Amniotic stem cell (primary cell): ENCODE measurements at regions not wholly inside any gene's neighbourhood (a gene's known extent, or its start where the extent isn't known, plus 50 kb on each side); places are given as distances from the start of the nearest gene placed in this dataset.
"Not testable (repeated sequence)": the region's sequence is repeated elsewhere in the genome, so short reads cannot be mapped to it uniquely, and the experiment has no call there.

ENCODE experiments used
- DNase-seq: peaks from one replicate; lab custom pipeline; 2025; lab: John Stamatoyannopoulos, UW

DNA sequence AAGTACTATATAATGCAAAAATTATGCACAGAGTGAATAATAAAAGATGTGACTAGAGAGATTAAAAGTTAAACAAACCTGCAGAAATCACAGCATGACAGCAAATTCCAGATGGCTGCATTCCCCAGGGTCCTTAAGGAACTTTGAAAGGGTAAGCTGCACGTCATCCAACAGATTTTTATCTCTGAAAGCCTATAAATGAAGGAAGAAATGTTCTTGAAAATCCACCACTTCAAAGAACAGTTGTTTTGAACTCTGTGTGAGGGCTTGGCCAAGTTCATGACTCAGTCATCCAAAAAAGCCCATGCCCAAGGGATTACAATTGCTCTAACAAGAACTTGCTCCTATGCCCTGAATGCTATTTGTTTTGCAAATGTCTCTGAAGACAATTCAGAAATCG, 603.6 kb downstream of the PLOD2 start:
- no peak for DNase-seq

DNA sequence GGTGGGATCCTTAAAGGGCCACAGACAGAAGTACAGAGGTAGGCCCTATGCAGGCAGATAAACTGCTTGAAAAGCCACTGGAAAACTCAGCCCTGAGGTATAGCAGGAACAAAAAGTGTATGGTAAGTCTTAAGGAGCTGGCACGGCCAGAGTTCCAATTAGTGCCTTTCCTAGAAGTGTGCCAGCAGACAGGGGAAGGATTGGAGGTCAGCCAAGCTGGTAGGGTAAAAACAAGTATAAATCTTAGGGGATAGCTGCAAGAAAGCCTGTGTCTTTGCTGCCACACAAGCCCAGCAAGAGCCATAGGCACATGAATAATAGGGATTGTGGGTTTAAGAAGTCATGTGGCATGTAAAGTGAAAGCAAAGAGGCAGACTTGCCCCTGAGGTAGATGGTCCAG, 582.5 kb downstream of the PLOD2 start:
- no peak for DNase-seq

DNA sequence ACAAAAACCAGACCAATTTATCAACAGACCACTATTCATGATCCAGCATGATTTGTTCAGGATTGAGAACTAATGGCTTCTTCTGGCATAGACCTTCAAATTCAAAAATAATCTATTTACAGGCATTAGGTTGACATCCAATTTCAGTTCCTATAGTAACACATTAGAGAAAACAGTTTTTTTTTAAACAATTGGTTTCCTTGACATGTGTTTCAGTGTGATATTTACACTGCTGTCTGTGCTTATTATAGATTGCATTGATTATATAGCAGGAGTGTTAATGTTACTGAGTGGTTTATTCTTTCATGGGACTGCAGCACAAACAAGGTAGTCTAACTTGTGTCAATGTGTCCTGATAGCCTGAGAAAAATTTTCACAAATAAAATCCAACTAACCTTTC, 579.3 kb downstream of the PLOD2 start:
- DNase-seq = no peak

DNA sequence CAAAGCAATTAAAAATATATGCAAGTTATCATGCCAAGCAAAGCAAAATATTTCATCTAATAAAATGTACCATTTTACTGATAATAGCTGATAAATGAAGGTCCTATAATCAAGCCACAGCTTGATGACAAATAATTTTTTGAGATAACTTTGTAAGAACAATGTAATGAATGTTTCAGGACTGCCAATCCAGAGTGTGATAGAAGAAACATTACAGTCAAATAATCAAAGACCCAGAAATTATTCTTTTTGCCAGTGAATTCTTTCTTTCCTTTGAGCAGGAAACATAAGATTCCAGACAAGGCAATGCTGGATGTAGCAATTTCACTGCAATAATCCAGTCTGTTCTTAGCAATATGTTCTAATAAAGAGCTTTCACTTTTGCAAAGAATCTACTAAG, 556.1 kb downstream of the PLOD2 start:
- no peak for DNase-seq

DNA sequence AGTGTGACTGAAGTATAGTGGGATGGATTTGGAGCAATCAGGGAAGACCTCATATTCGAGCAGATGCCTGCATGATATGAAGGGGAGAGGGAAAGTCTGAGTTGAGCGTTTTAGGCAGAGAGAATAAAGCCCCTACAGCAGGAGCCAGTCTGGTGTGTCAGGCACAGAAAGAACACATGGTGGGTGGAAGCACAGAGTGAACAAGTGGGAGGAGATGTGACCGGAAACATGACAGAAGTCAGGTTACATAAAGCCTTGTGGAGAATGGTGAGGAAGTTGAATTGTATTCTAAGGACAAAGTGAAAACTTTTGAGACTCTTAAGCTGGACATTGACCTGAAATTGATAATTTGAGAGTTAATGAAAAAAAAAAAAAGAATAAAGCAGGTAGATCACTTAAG, 541.0 kb downstream of the PLOD2 start:
- no peak for DNase-seq

DNA sequence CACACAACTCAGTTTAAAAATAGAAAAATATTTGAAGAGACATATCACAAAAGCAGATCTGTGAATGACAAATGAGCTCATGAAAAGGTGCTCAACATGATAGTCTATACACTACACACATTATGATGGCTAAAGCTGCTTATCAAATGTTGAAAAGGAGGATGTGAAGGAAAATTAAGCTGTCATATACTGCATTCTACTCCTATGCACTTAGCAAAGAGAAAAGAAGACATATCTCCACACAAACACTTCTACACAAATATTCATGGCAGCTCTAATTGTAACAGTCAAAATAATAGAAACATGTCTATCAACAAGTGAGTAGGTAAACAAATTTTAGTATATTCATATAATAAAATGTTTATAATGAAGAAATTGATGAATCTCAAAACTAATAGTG, 540.5 kb downstream of the PLOD2 start:
- DNase-seq = no peak

DNA sequence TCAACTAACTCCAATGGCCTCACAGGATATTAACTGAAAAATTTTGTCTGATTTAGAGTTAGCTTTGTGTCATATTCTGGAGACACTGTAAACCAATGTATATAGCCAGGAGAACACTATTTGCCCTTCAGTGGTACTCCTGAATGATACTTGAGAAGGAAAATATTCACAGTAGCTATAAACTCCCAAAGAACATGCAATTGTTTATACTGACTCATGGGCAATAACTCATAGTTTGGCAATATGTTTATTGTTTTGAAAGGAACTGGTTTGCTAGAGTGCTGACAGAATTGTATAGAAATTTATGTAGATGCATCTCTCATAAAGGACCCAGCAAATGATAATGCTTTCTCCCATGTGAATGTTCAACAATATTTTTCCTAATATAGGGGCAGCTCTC, 537.6 kb downstream of the PLOD2 start:
- no peak for DNase-seq

DNA sequence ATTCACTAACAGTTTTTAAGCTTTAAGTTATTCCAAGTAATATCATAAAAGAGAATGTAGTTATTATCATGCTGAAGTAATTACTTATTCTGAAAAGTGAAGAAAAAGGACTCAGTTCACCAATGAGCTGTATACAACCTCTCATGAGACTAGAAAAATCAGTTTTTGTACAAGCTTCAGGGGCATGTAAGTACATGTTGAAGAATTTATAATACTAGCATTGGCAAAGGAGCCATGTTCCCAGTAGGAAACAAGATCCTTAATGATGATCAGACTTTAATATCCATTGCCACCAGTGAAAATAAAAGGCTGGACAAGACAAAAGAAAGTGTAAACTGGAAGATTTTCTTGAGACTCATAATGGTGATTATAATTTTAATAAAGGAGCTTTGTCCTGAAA, 532.8 kb downstream of the PLOD2 start:
- DNase-seq = no peak

DNA sequence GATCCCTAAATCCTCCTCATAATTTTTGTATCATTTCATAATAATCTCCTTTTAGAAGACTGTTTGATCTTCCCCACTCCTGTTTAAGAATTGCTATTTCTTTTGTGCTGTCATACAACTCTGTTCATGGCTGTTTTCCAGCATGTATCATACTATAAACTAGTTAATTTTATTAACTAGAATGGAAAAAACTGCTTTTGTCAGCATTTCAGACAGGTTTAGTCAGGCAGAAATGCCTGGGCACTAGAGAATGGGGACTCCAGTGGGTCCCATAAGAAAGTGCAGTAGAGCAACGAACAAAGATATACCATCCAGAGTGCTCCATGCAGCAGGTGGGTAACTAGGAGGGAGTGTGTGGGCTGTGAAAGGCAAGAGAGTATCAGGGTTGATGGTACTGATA, 523.9 kb downstream of the PLOD2 start:
- no peak for DNase-seq

DNA sequence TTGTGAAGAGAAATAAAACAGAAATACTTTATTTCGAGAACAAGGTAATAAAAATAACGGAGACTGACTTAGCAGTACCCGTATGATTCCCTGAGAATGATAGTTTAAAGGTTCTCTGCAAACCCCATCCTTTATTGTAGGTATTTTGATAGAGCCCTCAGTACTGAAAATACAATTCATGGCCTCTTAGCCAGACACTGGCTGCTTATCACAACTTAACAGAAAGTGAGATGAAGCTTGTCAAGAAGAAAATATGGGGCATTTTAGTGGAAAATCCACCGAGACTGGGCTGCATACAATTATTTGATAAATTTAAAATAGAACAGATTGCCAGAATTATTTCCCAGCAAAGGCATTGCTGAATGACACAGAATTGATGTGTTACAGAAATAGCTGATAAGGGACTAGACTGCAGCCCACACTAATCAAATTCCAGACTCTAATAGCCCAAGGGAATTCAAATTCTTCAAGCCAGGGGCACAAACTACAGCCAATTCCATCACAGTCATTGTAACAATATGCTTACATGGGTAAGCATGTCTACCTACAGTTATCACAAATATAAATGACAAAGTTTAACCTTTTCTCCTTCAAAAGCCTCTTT, 521.9 kb downstream of the PLOD2 start:
- no peak for DNase-seq

DNA sequence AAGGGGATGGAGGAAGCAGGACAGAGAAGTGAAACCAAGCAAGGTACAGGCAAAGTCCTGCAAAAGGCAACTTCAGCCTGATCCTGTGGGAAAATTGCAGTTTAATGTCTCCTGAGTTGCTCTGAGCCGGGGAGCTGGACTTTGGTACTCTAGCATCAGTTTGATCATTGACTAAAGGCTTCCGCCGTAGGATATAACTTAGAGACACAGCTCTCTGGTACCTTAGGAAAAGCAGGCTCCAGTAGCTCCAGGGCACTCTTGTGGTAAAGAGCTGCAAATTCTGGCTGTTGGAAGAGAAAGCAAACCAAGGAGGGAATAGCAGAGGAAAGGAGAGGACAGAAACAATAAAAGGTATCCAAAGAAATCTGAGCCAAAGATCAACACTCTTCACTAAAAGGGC, 521.1 kb downstream of the PLOD2 start:
- DNase-seq = no peak

DNA sequence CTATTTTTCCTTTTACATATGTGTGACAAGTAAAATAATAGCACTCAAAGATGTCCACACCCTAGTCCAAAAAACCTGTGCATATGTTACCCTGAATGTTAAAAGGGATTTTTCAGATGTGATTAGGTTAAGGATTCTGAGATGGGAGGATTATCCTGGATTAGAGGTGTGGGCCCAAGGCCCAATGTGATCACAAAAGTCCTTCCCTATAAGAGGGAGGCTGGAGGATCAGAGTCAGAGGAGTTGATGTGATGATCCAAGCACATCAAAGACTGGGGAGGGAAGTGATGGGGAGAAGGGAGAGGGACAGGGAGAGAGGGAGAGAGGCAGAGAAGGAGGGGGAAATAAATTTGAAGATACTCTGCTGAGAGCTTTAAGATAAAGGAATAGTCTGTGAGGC, 512.6 kb downstream of the PLOD2 start:
- DNase-seq = no peak

DNA sequence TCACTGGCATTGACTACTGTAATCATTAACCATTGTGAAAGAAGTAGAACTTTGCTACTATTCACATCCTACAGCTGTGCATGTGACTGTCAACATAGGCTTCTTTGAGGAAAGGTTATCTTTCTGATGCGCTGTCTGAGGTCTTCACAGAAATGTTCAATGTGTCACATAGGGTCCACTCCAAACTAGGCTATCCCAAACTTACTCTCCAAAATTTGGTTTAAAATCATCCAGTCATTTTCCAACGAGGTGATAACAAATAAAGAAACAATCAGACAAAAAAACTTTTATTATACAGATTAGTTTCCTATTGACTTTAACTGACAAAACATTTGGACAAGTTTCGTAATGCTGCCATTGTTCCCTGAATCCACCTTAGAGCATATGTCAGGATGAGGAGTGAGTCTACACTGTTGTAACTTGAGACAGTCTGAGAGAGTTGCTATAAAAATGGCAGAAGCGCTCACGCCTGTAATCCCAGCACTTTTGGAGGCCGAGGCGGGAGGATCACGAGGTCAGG, 511.6 kb downstream of the PLOD2 start:
- DNase-seq = no peak

DNA sequence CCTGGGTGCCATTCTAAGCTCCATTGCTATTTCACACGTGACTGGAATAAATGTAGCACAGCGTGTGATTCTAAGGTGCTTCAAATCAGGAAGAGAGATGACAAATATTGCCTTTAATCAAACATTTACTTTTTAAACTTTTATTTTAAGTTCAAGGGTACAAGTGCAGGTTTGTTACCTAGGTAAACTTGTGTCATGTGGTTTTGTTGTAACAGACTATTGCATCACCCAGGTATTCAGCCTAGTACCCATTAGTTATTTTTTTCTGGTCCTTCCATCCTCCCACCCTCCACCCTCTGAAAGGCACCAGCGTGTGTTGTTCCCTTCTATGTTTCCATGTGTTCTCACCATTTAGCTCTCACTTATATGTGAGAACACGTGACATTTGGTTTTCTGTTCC, 510.8 kb downstream of the PLOD2 start:
- DNase-seq = no peak

DNA sequence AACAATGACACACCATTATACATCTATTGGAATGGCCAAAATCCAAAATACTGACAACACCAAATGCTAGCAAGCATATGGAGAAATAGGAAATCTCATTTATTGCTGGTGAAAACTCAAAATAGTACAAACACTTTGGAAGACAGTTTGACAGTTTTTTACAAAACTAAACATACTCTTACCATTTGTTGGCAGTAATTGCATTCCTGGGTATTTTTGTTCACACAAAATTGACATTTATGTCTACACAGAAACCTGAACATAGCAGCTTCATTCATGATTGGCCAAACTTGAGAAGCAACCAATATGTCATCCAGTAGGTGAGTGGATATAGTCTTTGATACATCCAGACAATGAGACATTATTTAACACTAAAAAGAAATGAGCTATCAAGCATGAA, 489.9 kb downstream of the PLOD2 start:
- DNase-seq = no peak

DNA sequence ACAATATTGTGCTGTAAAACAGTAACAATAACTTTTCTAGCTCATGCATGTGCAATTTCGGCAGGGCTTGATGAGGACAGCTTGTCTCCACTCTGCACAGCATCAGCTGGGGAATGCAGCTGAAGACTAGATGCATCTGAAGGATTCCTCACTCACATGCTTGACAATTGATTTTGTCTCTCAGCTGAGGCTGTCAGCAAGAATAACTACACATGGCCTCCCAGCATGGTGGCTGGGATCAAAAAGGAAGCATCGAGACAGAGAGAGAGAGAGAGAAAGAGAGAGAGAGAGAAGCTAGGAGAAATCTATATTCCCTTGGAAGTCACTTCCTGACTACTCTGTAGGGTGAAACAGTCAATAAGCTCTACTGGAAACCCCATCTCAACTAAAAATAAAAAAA, 487.1 kb downstream of the PLOD2 start:
- no peak for DNase-seq

DNA sequence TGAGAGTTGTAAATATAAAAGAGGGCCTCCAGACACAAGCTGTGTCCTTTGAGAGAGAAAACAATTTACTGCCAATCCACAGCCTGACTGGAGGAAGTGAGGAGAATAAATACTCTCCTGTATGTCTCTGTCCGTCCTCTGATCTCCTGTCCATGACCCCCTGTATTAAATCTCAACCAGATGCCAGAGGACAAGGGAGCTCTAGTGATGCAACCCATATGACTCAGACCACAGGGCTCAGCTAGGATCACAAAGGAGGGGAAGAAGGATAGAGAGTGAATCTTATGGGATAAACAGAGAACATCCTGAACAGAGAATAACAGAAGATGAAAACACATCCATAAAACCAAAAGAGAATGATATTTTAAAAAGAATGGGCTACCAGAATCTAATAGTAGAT, 482.6 kb downstream of the PLOD2 start:
- no peak for DNase-seq

DNA sequence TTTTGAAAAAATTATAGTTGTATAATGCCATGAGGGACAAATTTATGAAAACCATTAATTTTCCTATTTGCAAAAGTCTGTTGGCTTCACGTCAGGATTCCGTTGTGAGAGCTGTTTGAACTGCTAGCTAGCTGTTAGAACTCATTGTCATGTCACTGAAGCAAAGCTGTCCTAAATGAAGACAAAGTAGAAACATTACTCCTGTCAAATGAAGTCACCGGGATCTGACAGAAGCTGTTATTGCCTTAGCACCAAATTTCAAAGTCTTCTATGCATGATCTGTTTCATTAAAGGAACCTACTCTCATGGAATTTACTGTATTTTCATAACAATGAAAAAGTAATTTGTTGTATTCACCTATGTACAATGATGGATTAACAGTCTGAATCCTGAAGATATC, 479.8 kb downstream of the PLOD2 start:
- DNase-seq = no peak

DNA sequence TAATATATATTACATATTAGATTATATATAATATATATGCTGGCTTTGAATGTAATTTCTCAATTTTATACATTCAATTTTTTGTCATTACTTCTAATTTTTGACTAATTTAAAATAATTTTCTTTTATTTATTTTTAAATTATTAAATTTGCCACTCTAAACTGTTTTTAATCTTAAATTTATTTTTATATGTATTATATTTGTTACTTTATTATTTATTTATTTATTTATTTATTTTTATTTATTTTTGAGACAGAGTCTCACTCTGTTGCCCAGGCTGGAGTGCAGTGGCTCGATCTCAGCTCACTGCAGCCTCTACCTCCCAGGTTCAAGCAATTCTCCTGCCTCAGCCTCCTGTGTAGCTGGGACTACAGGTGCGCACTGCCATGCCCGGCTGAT, 473.0 kb downstream of the PLOD2 start:
- DNase-seq = not testable (repeated sequence)

DNA sequence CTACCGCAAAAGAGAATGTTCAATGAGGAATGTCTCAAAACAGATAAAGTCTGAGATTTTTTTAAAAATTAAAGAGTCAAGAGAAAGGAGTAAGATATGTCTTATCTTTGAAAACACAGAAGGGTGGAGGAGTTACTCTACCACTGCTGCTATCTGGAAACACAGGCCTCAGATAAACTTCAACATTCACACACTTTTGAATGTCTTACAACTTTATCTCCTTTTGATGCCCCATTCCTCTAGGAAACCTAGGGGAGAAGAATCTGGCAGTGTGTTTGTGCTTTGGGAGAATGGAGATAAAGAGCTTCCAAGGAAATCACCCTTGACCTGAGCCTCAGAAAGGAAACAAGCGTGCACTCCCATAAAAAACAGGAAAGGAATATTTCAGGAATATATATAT, 468.2 kb downstream of the PLOD2 start:
- DNase-seq = no peak

DNA sequence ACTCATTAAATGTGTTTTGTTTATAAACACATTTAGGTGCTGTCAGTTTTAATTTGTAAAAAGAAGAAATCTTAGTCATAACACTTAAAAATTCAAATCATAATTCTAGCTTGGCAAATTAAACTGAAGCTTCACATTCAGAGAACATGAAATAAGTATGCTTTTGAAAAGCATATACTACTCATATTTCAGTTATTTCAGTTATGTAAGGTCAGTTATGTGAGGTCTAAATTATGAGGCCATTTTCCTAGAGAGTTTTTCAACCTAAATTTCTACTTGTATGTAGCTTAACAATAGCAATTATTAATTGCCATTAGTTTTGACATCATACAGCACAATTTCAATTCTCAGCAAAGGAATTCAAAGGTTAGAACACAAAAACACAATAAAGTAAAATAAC, 465.0 kb downstream of the PLOD2 start:
- no peak for DNase-seq

DNA sequence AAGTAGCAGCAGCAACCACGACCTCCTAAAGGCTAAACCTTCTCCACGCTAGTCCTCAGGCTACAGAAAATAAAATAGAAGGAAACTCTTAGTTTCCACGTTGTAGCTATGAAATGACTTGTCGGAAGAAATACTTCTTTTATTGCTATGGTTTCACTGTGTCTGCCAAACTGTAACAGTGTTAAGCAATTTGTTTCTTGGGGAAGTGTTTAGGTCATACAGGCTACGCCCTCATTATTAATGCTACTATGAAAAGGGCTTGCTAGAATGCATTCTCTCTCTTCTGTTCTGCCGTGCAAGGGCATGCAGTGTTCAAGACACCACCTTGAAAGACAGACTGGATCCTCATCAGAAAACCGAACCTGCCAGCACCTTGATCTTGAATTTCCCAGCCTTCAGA, 462.7 kb downstream of the PLOD2 start:
- no peak for DNase-seq

DNA sequence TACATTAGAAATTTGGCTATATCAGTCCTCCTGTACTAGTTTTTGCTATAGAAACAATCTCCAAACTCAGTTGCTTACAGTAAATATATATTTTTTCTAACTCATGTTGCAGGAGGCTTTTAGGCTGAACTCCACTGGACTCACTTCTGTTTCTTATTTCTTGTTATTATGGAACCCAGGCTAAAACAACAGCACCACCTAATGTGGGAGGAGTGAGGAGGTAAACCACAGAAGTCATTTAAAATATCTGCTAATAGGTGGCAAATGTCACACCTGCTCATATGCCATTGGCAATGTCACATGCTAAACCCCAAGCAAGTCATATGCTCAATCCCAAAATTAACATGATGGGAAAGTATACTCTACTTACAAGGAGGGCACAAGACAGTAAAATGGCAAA, 462.2 kb downstream of the PLOD2 start:
- no peak for DNase-seq

DNA sequence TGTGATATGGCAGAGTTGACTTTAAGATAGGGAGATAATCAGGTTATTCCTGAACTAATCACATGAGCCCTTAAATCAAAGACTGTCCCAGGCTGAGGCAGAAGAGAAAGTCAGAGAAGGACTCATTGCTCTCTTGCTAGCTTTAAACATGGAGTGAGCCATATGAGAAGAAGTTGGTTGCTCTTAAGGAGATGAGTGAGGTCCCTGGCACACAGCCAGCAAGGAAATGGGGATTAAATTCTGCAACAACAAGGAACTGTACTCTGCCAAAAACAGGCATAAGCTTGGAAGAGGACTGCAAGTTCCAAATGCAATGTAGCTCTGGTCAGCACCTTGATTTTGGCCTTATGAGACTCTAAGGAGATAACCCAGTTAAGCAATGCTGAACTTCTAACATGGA, 457.0 kb downstream of the PLOD2 start:
- no peak for DNase-seq

DNA sequence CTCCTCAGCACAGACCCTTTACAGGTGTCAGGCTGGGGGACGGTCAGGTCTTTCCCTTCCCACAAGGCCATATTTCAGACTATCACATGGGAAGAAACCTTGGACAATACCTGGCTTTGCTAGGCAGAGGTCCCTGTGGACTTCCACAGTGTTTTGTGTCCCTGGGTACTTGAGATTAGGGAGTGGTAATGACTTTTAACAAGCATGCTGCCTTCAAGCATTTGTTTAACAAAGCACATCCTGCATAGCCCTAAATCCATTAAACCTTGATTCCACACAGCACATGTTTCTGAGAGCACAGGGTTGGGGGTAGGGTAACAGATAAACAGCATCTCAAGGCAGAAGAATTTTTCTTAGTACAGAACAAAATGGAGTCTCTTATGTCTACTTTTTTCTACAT, 451.2 kb downstream of the PLOD2 start:
- not testable (repeated sequence) for DNase-seq
